Adrenal gland (tissue), 9 donors: ENCODE measurements at regions not wholly inside any gene's neighbourhood (a gene's known extent, or its start where the extent isn't known, plus 50 kb on each side); places are given as distances from the start of the nearest gene placed in this dataset.
"Not testable (repeated sequence)": the region's sequence is repeated elsewhere in the genome, so short reads cannot be mapped to it uniquely, and the experiment has no call there.

Experiments
- DNase-seq, 7 donors: peaks; one replicate each; pipeline ENCODE4 v3.0.0-alpha.2; 2019 to 2020
- H3K27ac ChIP-seq, 5 donors: fragments of 200-600 bp; sonication (generic) in 4 of 5; 1 replicate in 3 of 5; 2 replicates in 2 of 5; pipeline versions ENCODE4 v1.5.1 to v1.8.0; 2016 to 2020; ENCODE audit warnings: mild to moderate bottlenecking in 1 of 5
- H3K27me3 ChIP-seq: fragments of 200-600 bp; 2 replicates; pipeline ENCODE4 v1.8.0; 2021
- H3K36me3 ChIP-seq, 2 donors: fragments of 200-600 bp; replicated peaks in 1 of 2; 1 replicate in 1 of 2; 2 replicates in 1 of 2; pipeline versions ENCODE4 v1.5.1 to v1.8.0; 2018 to 2022
- H3K4me1 ChIP-seq, 2 donors: fragments of 200-600 bp; replicated peaks in 1 of 2; 1 replicate in 1 of 2; 2 replicates in 1 of 2; pipeline versions ENCODE4 v1.5.1 to v1.8.0; 2018 to 2021
- H3K4me3 ChIP-seq, 4 donors: fragments of 200-600 bp; sonication (generic) in 3 of 4; one replicate each; pipeline ENCODE4 v1.5.1; 2016 to 2018
- H3K9me3 ChIP-seq, 3 donors: fragments of 200-600 bp; sonication (generic) in 1 of 3; replicated peaks in 1 of 3; 1 replicate in 2 of 3; 2 replicates in 1 of 3; pipeline versions ENCODE4 v1.5.1 to v1.8.0; 2016 to 2021
- CTCF ChIP-seq, 6 experiments: fragments of 450-650 bp in 4 of 6; fragments of 200-600 bp in 2 of 6; sonication (generic) in 1 of 6; IDR thresholded peaks; 1 replicate in 5 of 6; 2 replicates in 1 of 6; pipeline versions ENCODE4 v1.5.1 to v1.8.0; 2016 to 2021; ENCODE audit warnings: antibody characterized with exemption in 6 of 6, mild to moderate bottlenecking in 2 of 6, moderate library complexity in 1 of 6
- POLR2A ChIP-seq, 2 donors: fragments of 450-650 bp; IDR thresholded peaks; one replicate each; pipeline ENCODE4 v1.6.1; 2017; ENCODE audit warnings: antibody characterized with exemption in 2 of 2, mild to moderate bottlenecking in 2 of 2, moderate library complexity in 1 of 2
- WGBS, 4 donors: extraction: QIAGEN DNeasy Blood & Tissue Kit in 2 of 4; methylation state at CpG; one replicate each; pipeline versions ENCODE4 v1.1.5 to v1.1.7; 2013 to 2017; 5-methylcytosine and 5-hydroxymethylcytosine counted together
- intact Hi-C, 2 donors: fragments of 100-400 bp; cut with DNase I; formaldehyde crosslinking; loops; one replicate each; pipeline versions ENCODE4 v1.14.1 to v1.15.0; 2022 to 2023
- donor health status: healthy with polysubstance abuse.
- donor health status: Bipolar disorder and iron deficiency.
- donor health status: DM: yes; HTN: yes; CAD: no.
- donor health status: DM: no; HTN: no; CAD: no.
- donor health status: DM: no; HTN: no; CAD: no.

GRCh38 chr7:119967221-119967620 is 305.8 kb upstream of the KCND2 start:
- TF ChIP-seq CTCF (IDR thresholded peaks at IDR 0.05) = no peak
- no peak for TF ChIP-seq POLR2A (IDR thresholded peaks at IDR 0.05)
- Histone ChIP-seq H3K9me3 (no peaks in the 10 kb centered on the region), H3K27me3 (no peaks in the 10 kb centered on the region), H3K27ac (no peak overlapping the region), H3K4me3 (no peak overlapping the region), H3K4me1 (no peaks in the 10 kb centered on the region), H3K36me3 (no peaks in the 10 kb centered on the region)
- intact Hi-C loops = no loop called here
- WGBS, 4 donors = 59 to 64% (median 62%) methylated on average over 4 of the region's 4 CpGs
- no peak for DNase-seq

- H3K4me3 ChIP-seq, H3K36me3 ChIP-seq, H3K9me3 ChIP-seq, H3K4me1 ChIP-seq, H3K27ac ChIP-seq, H3K27me3 ChIP-seq, DNase-seq, intact Hi-C loops: not testable (repeated sequence)
- 73 to 89% (median 84%) methylated on average over 3 of the region's 3 CpGs for WGBS, 4 donors
Observed at GRCh38 chr7:119968411-119968810, 304.6 kb upstream of the KCND2 start.

- no peak for TF ChIP-seq CTCF (IDR thresholded peaks at IDR 0.05)
- no peak for TF ChIP-seq POLR2A (IDR thresholded peaks at IDR 0.05)
- H3K4me1 ChIP-seq = no peaks in the 10 kb centered on the region
- no peaks in the 10 kb centered on the region for H3K27me3 ChIP-seq
- WGBS, 4 donors = 0 to 22% (median 5%) methylated on average over 1 of the region's 1 CpG
- H3K9me3 ChIP-seq = no peaks in the 10 kb centered on the region
- DNase-seq = no peak
- no peaks in the 10 kb centered on the region for H3K36me3 ChIP-seq
- no peak overlapping the region for H3K27ac ChIP-seq
- H3K4me3 ChIP-seq = no peak overlapping the region
- intact Hi-C loops = no loop called here
Observed at GRCh38 chr7:119969054-119969453, 303.9 kb upstream of the KCND2 start.

GRCh38 chr7:119969763-119970162 is 303.2 kb upstream of the KCND2 start:
- no peaks in the 10 kb centered on the region for H3K36me3 ChIP-seq
- H3K4me3 ChIP-seq = no peak overlapping the region
- no peak for DNase-seq
- H3K27ac ChIP-seq = no peak overlapping the region
- no peaks in the 10 kb centered on the region for H3K27me3 ChIP-seq
- 81 to 92% (median 87%) methylated on average over 2 of the region's 2 CpGs for WGBS, 4 donors
- TF ChIP-seq POLR2A (IDR thresholded peaks at IDR 0.05) (no peak), CTCF (IDR thresholded peaks at IDR 0.05) (no peak)
- intact Hi-C loops = no loop called here
- H3K4me1 ChIP-seq = no peaks in the 10 kb centered on the region
- H3K9me3 ChIP-seq = no peaks in the 10 kb centered on the region

- 36 to 43% (median 40%) methylated on average over 1 of the region's 1 CpG for WGBS, 4 donors
- H3K36me3 ChIP-seq = no peaks in the 10 kb centered on the region
- H3K27me3 ChIP-seq = no peaks in the 10 kb centered on the region
- intact Hi-C loops = no loop called here
- H3K4me1 ChIP-seq = no peaks in the 10 kb centered on the region
- H3K27ac ChIP-seq = no peak overlapping the region
- H3K9me3 ChIP-seq = peaks cover 0 to 5% (median 0%) of the 10 kb centered on the region in 3 donors
- no peak for TF ChIP-seq CTCF (IDR thresholded peaks at IDR 0.05)
- no peak for TF ChIP-seq POLR2A (IDR thresholded peaks at IDR 0.05)
- no peak overlapping the region for H3K4me3 ChIP-seq
- no peak for DNase-seq
Observed at GRCh38 chr7:119974972-119975371, 298.0 kb upstream of the KCND2 start.
